Activated CD4-positive, alpha-beta T cell treated with anti-CD3 and anti-CD28 coated beads for 36 hours (primary cell): ENCODE measurements at regions not wholly inside any gene's neighbourhood (a gene's known extent, or its start where the extent isn't known, plus 50 kb on each side); places are given as distances from the start of the nearest gene placed in this dataset.

ENCODE experiments used
- ATAC-seq: fragments of 200-7000 bp; cut with Tn5 transposase; one replicate; pipeline ENCODE4 v1.10.0; 2021; ENCODE audit warnings: mild to moderate bottlenecking, moderate library complexity
- CTCF ChIA-PET: fragments of 350-600 bp; sonication (Branson Sonifier 250); formaldehyde crosslinking; loops from one replicate; lab custom pipeline; 2021; ENCODE audit warnings: antibody characterized with exemption; lab: Charles Lee
- POLR2A ChIA-PET: fragments of 350-600 bp; sonication (Branson Sonifier 250); formaldehyde crosslinking; loops from one replicate; lab custom pipeline; 2021; ENCODE audit warnings: antibody characterized with exemption, inconsistent platforms; lab: Charles Lee
- DNase-seq: peaks from one replicate; pipeline ENCODE4 v3.0.0-alpha.2; 2020
- H3K27ac Mint-ChIP-seq: one replicate; pipeline ENCODE4 v1.8.0; 2021; ENCODE audit warnings: mixed read lengths
- H3K27me3 Mint-ChIP-seq: one replicate; pipeline ENCODE4 v1.8.0; 2021; ENCODE audit warnings: mixed read lengths
- H3K36me3 Mint-ChIP-seq: one replicate; pipeline ENCODE4 v1.8.0; 2021; ENCODE audit warnings: low read depth, mixed read lengths
- H3K4me1 Mint-ChIP-seq: one replicate; pipeline ENCODE4 v1.8.0; 2021; ENCODE audit warnings: mixed read lengths
- H3K4me3 Mint-ChIP-seq: one replicate; pipeline ENCODE4 v1.8.0; 2021; ENCODE audit warnings: mild to moderate bottlenecking, moderate library complexity, mixed read lengths
- H3K9me3 Mint-ChIP-seq: one replicate; pipeline ENCODE4 v1.8.0; 2021; ENCODE audit warnings: low read depth, mixed read lengths
- intact Hi-C, 2 experiments: fragments of 100-400 bp; cut with DNase I in 1 of 2; cut with micrococcal nuclease in 1 of 2; formaldehyde crosslinking; loops; one replicate each; pipeline versions ENCODE4 v1.14.2 to v1.15.1; 2022 to 2024; cut with DNase I, micrococcal nuclease

DNA sequence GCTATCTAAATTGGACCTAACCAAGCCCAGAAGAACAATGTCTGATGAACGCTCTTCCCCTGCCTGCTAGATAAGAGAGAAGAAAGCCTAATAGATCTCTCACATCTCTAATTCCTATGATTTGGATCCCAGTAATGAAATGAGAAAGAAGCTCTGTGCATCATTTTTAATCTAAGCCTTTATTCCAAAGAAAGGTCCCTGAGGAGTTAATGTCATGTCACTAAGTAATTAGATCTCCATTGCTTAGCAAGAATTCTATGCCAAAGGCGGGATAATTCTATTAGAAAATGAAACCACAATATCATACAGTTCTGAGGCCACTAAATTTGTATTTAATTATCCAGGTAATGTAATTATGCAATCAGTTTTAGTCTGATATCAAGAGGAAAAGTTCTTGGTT lies 74.2 kb upstream of the TMEM260 start:
- H3K27me3 Mint-ChIP-seq = peaks cover 10% of the 10 kb centered on the region
- no peaks in the 10 kb centered on the region for H3K9me3 Mint-ChIP-seq
- no peak for ATAC-seq
- POLR2A ChIA-PET = no interaction called here
- DNase-seq = no peak
- CTCF ChIA-PET = interaction anchor here (1.0 kb wide), 1 partner anchor 14 kb away, joined by 3 read pairs; no protein-coding TSS in a partner anchor
- no peak overlapping the region for H3K4me3 Mint-ChIP-seq
- peaks cover 3% of the 10 kb centered on the region for H3K4me1 Mint-ChIP-seq
- no peaks in the 10 kb centered on the region for H3K36me3 Mint-ChIP-seq
- no peak overlapping the region for H3K27ac Mint-ChIP-seq
- intact Hi-C loops = no loop called here

DNA sequence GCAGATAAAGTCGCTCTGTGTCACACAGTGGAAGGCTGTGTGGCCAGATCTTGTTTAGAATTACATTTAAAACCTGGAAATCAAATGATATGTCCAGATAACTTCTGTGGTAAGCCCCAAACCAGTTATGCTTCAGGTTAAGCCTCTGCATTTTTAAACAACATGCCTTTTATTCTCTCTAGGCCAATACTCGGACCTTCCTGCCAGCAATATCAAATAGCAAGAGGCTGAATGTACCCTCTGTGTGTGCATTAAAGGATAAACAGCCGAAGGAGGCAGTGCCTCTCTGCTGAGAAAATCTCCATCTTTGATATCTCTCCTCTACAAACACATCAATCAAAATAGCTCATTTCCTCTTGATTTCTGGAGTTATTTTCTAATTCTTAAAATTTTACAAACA lies 67.1 kb upstream of the TMEM260 start:
- H3K9me3 Mint-ChIP-seq = no peaks in the 10 kb centered on the region
- H3K4me3 Mint-ChIP-seq = no peak overlapping the region
- no peaks in the 10 kb centered on the region for H3K36me3 Mint-ChIP-seq
- no peak overlapping the region for H3K27ac Mint-ChIP-seq
- DNase-seq (no peak), ATAC-seq (no peak)
- ChIA-PET CTCF (no interaction called here), POLR2A (no interaction called here)
- H3K4me1 Mint-ChIP-seq = peaks cover 12% of the 10 kb centered on the region
- peaks cover 5% of the 10 kb centered on the region for H3K27me3 Mint-ChIP-seq
- intact Hi-C loops = no loop called here

DNA sequence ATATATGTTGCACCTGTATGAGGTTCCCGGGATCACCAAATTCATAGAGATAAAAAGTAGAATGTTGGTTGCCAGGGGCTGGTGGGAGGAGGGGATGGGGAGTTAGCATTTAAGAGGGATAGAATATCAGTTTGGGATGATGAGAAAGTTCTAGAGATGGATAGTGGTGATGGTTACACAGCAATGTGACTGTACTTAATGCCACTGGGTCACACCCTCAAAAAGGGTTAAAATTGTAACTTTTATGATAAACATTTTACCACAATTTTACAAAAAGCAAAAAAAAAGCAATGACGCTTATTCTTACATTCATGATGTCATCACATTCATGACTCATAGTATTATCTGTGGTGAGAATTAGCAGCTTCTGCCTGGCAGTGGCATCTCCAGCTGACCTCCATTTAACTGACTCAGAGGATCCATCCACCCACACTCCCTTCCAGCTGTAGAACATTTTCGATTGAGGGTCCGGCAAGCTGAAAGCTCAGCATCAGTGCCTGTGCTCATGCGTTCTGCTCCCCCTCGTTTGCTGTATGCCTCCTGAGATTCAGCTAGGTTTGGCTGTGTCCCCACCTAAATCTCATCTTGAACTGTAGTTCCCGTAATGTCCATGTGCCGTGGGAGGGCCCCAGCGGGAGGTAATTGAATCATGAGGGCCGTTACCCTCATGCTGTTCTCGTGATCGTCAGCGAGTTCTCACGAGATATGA lies 64.8 kb upstream of the TMEM260 start:
- peaks cover 10% of the 10 kb centered on the region for H3K27me3 Mint-ChIP-seq
- CTCF ChIA-PET = interaction anchor here (1.0 to 1.7 kb wide), 3 partner anchors 12 to 65 kb away, joined by 3 to 5 read pairs (median 3); partner anchors contain the start of gene TMEM260
- POLR2A ChIA-PET = no interaction called here
- DNase-seq (peak; percentile 45), ATAC-seq (peak; percentile 60)
- peaks cover 12% of the 10 kb centered on the region for H3K4me1 Mint-ChIP-seq
- no peaks in the 10 kb centered on the region for H3K9me3 Mint-ChIP-seq
- H3K36me3 Mint-ChIP-seq = no peaks in the 10 kb centered on the region
- no peak overlapping the region for H3K27ac Mint-ChIP-seq
- intact Hi-C loops = no loop called here
- H3K4me3 Mint-ChIP-seq = no peak overlapping the region

DNA sequence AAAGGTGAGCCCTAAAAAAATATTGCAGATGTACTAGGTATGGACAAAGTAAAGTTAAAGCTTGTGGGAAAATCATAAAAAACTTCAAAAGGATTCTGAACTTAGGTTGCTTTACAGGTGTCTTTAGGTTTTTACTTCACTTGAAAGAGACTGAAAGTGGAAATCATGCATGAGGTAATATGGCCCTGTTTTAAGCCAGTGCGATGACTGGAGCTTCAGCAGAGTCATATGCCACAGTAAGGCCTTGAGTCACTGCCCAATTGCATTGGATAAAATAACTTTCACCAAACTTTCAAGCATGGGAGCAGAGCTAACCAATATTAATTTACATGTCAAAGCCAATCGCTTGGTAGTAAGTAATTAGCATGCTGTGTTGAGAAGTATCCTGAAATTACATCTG lies 63.9 kb upstream of the TMEM260 start:
- Mint-ChIP-seq H3K36me3 (no peaks in the 10 kb centered on the region), H3K27ac (no peak overlapping the region), H3K4me1 (peaks cover 12% of the 10 kb centered on the region), H3K27me3 (peaks cover 12% of the 10 kb centered on the region), H3K4me3 (no peak overlapping the region), H3K9me3 (no peaks in the 10 kb centered on the region)
- peak; percentile 74 for ATAC-seq
- ChIA-PET POLR2A (no interaction called here), CTCF (interaction anchor here (0.9 to 1.7 kb wide), 4 partner anchors 11 to 64 kb away, joined by 3 to 5 read pairs (median 3); partner anchors contain the start of gene TMEM260)
- intact Hi-C loops = no loop called here
- DNase-seq = no peak

DNA sequence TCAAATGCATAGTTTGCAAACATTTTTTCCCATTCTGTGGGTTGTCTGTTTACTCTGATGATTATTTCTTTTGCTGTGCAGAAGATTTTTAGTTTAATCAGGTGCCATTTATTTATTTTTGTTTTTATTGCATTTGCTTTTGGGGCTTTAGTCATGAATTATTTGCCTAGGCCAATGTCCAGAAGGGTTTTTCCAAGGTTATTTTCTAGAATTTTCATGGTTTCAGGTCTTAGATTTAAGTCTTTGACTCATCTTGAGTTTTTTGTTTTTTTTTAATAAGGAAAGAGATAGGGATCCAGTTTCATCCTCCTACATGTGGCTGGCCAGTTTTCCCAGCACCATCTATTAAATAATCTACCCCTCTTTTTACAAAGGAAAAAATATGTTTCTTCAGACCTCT lies 57.2 kb upstream of the TMEM260 start:
- no peaks in the 10 kb centered on the region for H3K4me1 Mint-ChIP-seq
- H3K27ac Mint-ChIP-seq = no peak overlapping the region
- CTCF ChIA-PET = interaction anchor here (1.1 to 1.3 kb wide), 2 partner anchors 30 to 32 kb away, joined by 4 read pairs; no protein-coding TSS in a partner anchor
- POLR2A ChIA-PET = no interaction called here
- no peaks in the 10 kb centered on the region for H3K9me3 Mint-ChIP-seq
- DNase-seq (no peak), ATAC-seq (no peak)
- H3K36me3 Mint-ChIP-seq = no peaks in the 10 kb centered on the region
- intact Hi-C loops = no loop called here
- H3K4me3 Mint-ChIP-seq = no peak overlapping the region
- H3K27me3 Mint-ChIP-seq = peaks cover 32% of the 10 kb centered on the region

DNA sequence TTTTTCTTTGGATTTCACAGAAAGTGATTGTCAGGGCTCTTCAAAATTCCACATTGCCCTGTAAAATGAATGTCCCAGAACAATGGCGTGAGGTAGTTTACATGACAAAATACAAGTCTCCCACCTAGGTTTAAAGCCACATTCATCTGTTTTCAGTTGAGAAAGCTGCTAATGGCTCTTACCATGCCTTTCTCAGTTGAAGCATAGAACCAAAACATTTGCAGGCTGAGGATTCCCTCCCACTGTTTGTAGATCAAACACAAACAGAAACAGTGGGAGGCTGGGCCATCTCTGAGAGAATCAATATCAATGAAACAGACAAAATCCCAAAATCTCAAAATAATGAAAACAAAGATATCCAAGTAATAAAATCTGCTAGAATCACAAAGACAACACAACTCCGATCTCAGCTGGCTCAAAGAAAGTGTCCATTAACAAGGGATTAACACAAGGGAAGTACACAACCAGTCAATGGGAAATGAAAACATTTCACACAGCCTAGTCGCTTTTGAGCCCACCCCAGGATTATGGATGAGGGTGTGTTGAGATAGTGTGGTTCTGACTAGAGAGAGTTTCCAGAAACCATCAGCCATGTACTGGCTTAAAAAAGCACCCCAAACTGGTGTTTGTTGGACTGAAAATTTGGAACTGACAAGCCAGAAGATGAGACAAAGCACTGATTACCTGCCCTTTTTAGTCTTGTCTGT lies 54.5 kb upstream of the TMEM260 start:
- DNase-seq = no peak
- ChIA-PET CTCF (no interaction called here), POLR2A (no interaction called here)
- H3K4me1 Mint-ChIP-seq = no peaks in the 10 kb centered on the region
- no peak overlapping the region for H3K4me3 Mint-ChIP-seq
- H3K36me3 Mint-ChIP-seq = no peaks in the 10 kb centered on the region
- intact Hi-C loops = no loop called here
- H3K9me3 Mint-ChIP-seq = no peaks in the 10 kb centered on the region
- ATAC-seq = no peak
- H3K27ac Mint-ChIP-seq = no peak overlapping the region
- peaks cover 28% of the 10 kb centered on the region for H3K27me3 Mint-ChIP-seq

DNA sequence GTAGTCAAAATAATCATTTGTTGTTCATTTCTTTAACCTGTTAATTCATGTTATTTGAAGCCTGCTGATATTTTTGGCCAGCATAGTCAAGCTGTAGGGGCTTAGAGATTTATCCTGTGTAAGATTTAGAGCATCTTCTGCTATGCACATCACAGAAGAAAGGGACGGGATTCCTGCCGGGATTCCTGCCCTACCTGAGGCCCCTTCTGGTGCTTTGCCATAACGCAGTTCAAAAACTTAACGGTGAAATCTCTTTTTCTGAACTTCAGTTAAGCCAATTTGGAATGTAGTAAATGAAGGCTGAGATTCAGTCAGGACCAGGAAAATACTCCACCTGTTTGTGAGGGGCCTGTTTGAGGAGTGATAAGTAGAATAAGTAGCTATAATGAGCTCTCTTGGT lies 50.7 kb upstream of the TMEM260 start:
- ChIA-PET POLR2A (no interaction called here), CTCF (interaction anchor here (1.0 to 2.1 kb wide), 2 partner anchors 9 to 37 kb away, joined by 4 to 5 read pairs; no protein-coding TSS in a partner anchor)
- Mint-ChIP-seq H3K36me3 (no peaks in the 10 kb centered on the region), H3K27ac (no peak overlapping the region), H3K4me1 (no peaks in the 10 kb centered on the region), H3K9me3 (no peaks in the 10 kb centered on the region), H3K4me3 (no peak overlapping the region), H3K27me3 (peaks cover 19% of the 10 kb centered on the region)
- DNase-seq (no peak), ATAC-seq (no peak)
- intact Hi-C loops = no loop called here
